COLO829 (cell line): ENCODE measurements at regions not wholly inside any gene's neighbourhood (a gene's known extent, or its start where the extent isn't known, plus 50 kb on each side); places are given as distances from the start of the nearest gene placed in this dataset.

Experiments used
- DNase-seq: peaks from one replicate; pipeline ENCODE4 v3.0.0; 2012; ENCODE audit warnings: low spot score

DNA sequence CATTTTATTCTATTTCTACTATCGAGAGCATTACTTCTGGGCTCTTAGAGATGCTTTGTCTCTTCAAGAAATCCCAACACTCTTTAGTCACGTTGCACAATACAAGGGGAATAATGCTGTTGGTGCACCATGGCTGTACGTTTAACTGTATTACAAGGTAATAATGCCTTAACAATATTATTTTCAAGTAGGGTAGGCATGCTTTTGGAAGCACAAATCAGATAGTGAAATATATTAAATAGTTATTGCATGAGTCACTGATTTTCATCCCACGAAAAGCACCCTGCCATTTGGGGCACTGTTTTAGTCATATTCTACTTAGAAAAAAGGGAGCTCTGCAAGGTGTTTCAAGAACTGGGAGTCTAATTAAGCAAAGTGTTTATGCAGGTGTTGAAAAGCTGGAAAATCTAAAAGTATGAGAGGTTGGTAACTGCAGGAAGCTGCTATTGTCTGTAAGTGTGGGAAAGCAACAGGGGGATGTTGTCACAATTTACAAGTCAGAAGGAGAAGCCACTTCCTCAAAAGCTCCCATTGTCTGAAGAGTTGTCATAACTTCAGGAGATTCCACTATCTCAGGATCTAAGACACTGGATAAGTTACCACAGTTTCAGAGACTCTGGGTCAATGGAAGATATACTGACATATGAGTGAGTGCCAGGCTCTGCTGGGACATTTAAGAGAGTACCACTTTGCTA lies 218.2 kb downstream of the JRKL start:
- DNase-seq, result no peak

DNA sequence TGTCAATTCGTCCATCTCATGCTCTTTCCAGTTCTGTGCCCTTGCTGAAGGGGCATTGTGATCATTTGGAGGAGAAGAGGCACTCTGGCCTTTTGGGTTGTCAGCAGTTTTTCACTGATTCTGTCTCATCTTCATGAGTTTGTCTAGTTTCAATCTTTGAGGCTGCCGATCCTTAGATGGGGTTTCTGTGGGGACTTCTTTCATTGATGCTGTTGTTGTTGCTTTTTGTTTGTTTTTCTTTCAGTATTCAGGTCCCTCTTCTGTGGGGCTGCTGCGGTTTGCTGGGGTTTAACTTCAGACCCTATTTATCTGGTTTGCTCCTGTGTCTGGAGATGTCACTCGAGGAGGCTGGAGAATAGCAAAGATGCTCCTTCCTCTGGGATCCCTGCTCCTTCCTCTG lies 224.3 kb downstream of the JRKL start:
- DNase-seq, result no peak

DNA sequence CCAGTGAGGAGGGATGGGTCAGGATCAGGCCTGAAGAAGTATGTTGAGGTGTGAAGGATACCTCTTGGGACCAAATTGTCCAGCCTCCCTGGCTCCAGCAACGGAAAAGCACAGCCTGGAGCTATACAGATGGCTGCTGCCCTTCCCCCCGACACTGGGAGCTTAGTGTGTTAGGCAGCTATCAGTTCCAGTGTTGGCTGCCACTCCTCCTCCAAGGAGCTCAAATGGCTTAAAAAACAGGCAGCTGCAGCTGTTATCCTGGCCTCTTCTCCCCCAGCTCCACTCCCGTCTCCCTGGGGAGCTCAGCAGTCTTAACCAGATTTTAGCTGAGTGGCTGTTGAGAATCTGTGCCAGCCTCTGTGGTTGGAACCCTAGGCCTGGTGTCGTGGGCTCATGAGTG lies 225.0 kb downstream of the JRKL start:
- DNase-seq, result no peak

DNA sequence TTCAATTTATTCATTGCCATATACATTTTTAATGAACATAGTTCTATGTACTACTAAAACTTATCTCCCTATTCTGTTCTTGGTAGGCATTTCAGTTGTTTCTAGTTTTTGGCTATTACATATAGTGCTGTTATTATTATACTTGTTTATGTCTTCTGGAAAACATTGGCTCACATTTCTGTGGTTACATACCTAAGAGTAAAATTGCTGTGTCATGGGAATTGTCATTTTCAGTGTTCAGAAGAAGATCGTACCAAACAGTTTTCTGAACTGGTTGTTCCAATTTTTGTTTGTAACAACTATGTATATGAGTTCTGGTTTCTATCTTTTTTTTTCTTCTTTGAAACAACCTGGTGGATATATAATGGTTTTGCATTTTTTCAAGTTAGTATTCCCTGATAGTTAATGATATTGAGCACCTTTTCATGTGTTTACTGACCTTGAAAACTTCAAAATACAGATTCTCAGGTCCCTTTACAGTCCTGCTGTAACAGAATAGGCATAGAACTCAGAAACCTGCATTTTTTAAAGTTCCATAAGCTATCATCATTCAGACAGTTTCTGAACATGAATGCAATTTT lies 230.7 kb downstream of the JRKL start:
- DNase-seq, result no peak

DNA sequence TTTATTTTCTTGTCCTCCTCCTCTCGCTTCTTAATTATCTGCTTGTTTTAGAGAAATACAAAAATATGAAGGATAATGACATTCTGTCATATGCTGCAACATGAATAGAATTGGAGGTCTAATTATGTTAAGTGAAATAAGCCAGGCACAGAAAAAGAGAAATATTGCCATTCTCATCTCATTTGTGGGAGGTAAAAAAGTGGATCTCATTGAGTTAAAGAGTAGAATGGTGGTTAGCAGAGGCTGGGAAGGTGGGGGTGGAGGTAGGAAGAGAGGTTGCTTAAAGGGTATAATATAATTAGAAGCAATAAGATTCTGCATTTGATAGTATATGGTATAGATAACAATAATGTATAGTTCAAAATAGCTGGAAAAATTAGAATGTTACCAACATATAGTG lies 231.3 kb downstream of the JRKL start:
- DNase-seq, result no peak

DNA sequence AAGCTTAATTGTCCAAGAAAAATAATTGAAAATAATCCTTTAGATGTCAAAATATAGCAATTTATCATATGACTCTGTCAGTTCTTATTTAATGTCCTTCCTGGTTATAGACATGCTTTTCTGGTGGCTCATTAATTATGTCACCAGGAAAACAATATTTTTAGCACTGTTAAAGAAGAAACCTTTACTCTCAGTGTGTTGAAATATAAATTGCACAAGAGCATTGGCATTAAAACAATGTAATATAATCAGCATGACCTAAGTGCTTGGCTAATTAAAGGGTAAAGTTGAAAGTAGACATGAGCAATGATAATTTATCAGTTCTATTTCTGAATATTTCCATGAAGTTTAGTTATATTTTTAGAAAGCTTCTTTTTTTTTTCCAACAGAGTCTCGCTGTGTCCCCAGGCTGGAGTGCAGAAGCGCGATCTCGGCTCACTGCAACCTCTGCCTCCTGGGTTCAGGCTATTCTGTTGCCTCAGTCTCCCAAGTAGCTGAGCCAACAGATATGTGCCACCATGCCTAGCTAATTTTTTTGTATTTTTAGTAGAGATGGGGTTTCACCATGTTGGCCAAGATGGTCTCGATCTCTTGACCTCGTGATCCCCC lies 232.3 kb downstream of the JRKL start:
- DNase-seq, result no peak

DNA sequence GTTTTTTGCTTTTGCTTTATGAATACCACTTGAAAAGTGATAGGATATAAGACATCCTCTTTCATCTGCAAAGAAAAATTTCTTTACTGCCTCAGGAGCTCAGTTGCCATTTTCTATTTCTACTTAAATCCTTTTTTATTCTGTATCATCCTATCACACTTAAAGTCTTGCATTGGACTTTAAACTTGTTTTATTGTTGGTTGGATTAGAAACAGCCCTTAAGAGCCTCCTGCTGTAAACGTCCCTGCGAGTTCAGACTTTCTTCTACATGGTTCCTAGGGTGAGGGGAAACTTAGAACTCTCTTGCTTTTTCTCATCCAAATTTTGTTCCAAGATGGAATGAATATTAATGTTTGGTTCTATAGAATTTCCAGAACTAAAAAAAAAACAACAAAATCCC lies 234.3 kb downstream of the JRKL start:
- no peak for DNase-seq

DNA sequence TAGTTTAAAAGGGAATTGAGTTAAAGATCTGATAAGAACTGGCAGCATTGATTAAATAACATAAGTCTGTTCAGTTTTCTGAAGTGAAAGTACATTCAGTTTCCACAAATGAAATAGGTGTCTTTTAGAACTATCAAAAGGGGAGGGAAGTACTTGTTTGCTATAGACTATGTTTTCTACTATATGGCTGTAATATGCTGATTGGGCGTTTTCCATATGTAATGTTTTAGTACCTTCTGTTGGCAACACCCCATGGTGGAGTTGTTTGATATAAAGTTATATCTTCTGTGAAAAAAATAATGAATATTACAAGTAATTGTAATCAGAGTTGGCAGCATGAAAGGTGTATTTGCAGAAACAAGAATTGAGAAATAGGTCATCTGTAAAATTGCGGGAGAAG lies 237.6 kb downstream of the JRKL start:
- DNase-seq, result no peak

DNA sequence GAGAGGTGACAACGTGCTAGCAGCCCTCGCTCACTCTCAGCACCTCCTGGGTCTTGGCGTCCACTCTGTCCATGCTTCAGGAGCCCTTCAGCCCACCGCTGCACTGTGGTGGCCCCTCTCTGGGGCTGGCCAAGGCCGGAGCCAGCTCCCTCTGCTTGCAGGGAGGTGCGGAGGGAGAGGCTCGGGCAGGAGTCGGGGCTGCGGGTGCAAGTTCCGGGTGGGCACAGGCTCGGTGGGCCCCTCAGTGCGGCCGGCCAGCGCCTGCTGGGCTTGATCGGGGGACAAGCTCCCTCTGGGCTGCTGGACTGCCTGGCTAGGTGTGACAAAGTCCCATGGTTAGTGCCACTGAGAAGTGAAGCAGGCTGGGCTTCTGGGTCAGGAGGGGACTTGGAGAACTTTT lies 245.8 kb downstream of the JRKL start:
- DNase-seq, result no peak

DNA sequence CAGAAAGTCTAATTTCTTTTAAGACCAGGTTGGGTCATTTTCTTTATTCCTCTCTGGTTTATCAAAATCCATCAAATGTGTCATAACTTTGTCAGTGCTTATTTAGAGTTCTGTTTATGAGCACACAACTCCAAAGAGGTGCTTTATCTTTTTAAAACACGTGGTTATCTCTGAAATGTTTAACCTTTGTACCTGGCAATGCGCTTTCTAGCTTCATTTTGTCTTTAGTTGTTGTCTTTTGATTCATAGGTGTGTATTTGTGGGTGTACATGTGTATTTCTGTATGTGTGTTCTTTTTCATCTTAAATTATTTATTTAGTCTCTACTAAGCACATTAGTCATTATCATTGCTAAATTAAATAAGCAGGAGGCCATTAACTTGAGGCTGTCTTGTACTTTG lies 251.4 kb downstream of the JRKL start:
- DNase-seq, result no peak

DNA sequence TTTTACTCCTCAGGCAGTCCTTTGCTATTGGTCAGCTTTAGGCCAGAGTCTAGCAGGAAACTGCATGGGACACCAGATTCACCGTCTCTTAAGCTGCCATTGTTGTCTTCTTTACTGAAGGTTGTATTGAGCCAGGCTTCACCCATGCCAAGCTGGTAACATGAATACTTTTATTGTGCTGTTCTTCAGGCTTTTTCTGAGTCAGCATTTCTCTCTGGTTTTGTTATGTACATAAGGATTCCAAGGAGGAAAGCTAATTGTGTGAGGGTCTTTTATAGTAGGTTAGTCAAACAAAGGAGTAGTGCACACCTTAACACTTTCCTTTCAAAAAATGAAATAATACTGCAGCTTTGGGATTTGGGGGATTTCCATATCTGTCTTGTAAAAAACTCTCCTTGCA lies 252.8 kb downstream of the JRKL start:
- peak; percentile 5 for DNase-seq

DNA sequence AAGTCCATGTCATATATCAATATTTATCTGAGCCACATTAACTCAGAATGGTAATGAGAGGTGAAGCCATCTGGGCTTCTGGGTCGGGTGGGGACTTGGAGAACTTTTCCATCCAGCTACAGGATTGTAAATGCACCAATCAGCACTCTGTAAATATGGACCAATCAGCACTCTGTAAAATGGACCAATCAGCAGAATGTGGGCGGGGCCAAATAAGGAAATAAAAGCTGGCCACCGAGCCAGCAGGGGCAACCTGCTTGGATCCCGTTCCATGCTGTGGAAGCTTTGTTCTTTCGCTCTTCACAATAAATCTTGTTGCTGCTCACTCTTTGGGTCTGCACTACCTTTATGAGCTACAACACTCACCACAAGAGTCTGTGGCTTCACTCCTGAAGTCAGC lies 253.4 kb downstream of the JRKL start:
- DNase-seq, result no peak

DNA sequence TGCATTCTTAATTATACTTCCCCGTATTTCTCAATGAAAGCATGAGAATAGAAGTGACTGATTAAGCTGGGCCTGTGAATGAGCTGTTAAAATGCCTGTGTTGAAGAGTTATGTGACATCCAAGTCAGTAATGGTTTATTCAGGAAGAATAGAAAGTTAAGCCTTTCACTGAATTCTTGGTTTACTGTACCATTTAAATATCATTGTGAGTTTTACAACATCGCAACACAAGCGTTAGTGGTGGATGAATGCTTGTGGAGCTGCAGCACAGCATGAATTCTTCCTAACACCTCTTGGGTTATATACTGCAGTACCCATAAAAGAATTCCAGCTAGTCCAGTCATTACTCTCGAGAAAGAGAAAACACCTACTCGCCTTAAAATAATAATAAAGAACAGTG lies 257.8 kb downstream of the JRKL start:
- DNase-seq, result no peak

DNA sequence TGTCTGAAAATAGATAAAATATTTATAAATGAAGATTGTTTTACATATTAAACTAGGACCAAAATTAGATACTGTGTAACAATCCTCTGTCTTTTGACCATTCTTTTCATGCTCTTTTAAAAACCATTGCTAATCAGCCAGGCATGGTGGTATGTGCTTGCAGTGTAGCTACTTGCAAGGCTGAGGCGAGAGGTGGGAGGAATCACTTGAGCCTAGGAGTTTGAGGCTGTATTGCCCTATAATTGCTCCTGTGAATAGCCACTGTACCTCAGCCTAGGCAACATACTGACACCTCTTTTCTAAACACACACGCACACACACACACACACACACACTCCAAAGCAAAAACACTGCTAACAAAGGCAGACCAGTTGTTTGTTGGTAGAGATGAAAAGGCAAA lies 259.2 kb downstream of the JRKL start:
- DNase-seq, result no peak

DNA sequence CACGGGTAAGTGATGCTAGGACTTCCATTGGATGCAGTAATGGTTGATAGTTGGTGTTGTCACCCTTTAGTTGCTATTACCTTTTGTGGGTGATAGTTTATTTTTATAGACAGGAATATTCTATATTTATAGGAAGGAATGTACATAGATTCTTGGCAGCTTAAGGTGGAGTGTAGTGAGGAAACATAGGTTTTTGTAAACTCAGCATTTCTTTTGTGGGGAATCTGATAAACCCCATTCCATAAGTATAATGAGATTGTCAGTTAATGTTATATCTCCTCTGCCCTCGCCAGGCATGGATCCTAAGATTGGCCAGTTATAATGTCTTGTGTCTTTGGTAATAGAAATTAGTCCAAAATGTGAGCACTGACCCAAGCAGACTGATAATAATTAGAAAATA lies 262.7 kb downstream of the JRKL start:
- DNase-seq, result no peak

DNA sequence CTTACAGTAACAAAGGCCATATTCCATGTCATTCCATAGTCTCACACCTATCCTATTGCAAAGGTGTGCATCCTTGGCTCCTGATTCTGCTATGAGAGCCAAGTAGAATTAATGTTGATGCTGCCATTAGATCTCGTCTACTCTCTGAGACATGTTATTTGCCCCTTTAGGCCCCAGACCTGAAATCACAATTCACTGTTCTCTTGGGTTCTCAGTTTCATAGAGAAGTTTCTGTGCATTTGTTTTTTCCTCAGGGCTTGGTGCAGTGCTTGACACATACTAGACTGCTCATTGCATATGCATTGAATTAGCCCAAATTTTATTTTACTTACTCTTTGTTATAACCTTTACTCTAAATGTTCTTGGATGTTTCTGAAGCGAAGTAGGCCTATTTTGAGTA lies 265.7 kb downstream of the JRKL start:
- DNase-seq, result no peak

DNA sequence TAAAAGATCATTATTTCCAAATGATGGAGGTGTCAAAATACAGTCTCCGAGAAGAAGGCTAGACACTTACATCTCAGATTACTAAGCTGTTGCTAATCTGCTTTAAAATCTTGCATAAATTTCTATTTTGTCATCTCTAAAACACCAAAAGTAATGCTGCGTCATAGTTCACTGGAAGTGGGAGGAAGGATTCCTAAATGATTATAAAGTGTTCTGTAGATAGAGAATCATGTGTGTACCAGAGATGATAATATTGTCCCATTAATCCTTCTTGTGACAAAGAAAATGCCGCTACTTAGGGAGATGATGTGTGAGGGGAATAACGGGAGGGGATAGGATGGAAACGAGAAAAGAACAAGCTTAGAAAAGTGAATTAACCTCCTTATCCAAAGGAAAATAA lies 268.6 kb downstream of the JRKL start:
- no peak for DNase-seq

DNA sequence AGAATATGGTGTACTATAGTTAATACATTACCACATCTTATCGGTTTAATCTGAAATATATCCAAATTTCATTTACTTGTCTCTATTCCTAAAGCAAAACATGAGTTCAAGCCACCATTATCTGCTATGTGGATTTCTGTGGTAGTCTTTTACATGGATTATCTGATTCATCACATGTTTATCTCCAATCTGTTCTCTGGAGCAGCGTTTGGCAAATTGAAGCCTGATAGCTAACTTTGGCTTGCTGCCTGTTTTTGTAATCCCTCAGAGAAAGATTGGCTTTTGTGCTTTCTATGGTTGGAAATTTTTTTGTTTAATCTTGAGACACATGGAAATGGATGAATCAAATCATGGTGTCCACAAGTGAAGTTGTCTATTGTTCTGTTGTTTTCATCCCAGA lies 274.3 kb downstream of the JRKL start:
- DNase-seq, result no peak

DNA sequence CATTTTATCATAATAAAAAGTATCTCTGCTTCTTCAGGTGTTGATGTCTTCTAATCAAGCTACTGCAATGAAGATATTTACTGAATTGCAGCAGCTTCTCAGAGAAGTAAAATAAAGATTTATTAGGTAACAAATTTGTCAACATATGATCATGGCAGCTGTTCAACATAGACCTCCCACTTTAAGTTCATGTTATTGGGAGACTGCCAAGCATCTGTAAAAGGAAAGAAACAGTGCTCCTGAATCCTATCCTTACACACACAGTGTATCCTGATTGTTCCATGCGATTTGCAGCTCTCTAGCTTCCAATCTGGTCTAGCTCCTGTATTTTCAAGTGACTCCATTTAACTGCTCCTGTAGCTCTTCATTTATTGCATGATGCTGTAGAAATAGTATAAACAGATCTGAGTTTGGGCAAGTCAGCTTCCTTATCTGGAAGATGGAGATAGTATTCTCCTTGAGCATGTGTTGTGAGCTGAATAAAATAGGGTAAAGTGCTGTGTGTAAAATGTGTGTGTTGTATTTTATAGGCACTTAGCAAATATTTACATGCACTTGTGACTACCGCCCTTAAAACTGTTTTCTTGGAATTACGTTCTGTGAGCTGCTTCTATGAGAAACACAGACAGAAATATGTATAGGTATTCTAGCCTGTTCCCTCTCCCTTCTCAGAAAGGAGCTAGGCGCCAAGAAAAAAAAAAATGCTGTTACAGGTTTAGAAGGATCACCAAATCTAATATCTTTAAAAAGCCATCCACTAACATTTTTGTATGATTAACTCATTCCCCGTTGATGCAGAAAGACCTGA lies 290.6 kb downstream of the JRKL start:
- DNase-seq, result no peak

DNA sequence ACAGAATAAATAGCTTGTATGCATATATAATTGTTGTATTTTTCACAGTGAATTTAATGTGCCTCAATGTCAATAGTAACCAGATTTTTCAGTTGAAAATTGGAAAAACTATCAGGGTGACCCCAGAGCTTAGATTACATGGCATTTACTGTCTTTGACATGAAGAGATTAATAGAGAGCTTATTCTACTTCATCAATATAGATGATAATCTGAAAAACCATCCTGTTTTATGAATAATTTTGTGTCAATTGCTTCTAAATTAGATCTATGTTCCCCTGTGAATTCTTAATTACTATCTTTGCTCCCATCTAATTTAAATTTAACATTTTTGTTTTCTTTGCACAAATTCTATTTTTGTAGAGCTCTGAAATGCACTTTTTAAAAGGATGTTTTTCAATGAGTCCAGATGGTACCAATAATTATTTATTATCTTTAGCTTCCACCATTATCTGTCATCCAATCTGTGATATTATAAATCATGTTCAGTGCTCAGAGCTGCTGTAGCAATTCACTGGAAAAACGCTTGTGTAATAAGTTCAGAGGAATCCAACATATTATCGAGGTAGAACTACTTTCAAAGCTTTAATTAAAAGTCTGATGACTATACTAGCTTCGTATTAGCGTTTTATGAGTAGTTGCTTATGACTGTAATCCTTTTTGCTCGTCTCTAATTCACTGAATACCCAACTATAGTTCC lies 291.4 kb downstream of the JRKL start:
- DNase-seq, result no peak

DNA sequence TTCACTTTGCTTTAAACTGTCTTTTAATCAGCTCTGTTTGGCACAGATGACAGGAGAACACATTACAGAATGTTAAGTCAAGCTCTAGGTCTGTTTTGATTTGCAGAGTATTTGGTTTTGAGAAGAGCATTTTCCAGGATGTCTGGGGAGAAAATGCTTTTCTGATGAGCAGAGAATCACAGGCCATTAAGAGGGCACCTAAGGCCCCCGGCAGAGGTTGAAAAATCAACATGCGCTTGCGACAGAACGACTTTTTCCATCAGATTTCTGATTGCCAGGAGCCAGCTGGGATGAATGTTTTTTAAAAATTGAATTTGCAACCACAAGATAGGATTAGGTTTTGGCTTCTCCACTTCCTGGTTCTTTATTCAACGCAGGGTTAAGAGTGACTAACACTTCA lies 304.5 kb downstream of the JRKL start:
- no peak for DNase-seq

DNA sequence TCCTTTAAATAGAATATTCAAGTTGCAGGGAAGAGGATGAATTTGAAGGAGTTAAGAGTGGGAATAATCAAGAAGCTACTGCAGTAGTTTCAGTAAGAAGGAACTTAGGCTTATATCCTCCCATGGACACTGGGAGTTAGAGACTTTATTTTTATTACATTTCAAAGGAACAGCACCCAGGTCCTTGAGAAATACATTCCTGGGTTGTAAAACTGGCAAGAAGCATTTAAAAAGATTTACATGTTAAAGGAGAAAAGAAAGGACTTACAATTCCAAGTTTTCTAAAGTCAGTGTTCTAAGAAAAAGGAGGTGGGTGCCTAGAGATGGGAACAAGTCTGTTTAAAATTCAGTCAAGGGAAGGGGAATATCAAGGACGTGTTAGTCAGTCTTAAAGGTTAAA lies 306.9 kb downstream of the JRKL start:
- DNase-seq, result no peak

DNA sequence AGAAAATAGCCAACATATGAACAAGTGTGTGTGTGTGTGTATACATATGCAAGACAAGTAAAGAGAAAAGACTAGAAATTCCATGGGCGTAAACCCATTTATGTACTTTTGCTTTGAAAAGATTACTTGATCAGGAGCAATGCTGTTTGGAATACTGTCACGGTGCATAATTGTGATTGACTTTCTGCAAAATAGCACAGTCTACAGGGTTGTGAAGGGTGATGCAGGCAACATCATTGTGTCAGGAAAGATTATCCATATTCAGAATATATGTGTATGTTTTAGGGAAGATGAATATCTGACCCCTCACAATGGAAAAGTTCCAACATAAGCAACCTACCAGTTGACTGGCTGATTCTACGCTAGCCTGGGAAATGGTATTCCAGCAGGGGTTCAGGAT lies 307.7 kb downstream of the JRKL start:
- DNase-seq, result no peak
